AG08396 (cell line): ENCODE measurements at regions not wholly inside any gene's neighbourhood (a gene's known extent, or its start where the extent isn't known, plus 50 kb on each side); places are given as distances from the start of the nearest gene placed in this dataset.

Source experiments
- DNase-seq: peaks from one replicate; pipeline ENCODE4 v3.0.0; 2012; ENCODE audit warnings: low spot score, mixed read lengths

DNA sequence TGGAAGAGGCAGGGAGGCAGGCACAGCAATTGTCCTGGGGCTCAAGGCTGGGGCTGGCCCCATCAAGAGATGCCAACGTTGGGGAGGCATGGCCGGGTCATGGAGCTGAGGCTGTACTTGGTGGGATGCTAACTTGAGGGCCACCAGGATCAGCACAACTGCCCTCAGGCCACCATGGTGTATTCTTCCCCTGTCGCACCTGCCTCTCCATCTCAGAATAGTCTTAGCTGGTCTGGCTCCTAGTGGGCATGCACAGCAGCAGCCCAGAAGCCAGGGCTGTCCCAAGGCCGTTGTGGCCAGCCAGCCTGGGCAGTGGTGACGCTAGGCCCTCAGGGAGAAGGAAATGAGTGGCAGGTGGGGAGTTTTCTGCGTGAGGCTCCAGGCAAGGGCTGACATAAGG is 91.3 kb downstream of the DHCR7 start:
- no peak for DNase-seq

- DNase-seq, result no peak
Observed at GRCh38 chr11:71356280-71356876, 91.8 kb downstream of the DHCR7 start.

- DNase-seq, result no peak
Observed at GRCh38 chr11:71355281-71355680, 92.9 kb downstream of the DHCR7 start.

- DNase-seq, result no peak
Observed at GRCh38 chr11:71354394-71355105, 93.6 kb downstream of the DHCR7 start.

- DNase-seq, result no peak
Observed at GRCh38 chr11:71352748-71353147, 95.4 kb downstream of the DHCR7 start.

DNA sequence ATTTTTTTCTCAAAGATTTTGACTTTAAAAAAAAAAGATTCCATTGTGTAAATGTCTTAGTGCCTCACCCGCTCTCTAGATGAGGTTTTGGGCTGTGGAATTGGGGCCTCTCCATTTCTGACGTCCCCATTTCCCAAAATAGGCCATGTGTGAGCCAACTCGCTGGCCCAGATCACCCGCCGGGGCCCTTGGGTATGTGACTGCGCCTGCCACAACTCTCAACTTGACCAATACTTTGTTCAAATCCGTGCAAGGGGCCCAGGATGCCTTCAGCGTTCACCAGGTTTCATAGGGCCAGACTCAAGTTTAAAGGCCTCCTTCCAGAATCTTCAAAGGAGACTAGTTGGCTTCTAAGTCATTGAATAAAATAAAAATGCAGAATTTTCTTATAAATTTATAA is 96.0 kb downstream of the DHCR7 start:
- no peak for DNase-seq

DNA sequence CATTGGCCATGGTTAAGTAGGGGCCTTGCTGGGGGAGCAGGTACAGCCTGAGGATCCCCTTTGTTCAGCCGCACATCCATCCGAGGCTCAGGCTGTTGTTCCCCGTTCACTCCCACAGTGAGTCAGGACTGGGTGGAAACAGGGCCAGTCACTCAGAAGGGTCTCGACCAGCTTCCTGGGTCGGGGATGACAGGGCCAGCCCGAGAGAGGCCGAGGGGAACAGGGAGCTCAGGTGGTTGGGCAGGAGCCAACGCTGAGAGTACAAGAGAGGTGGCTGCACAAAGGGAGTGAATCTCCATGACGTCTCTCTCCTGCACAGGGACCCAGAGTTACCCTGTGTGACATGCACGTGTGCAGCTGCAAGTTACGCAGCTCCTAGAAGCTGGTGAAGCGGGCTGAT is 97.2 kb upstream of the SHANK2 start:
- no peak for DNase-seq

- no peak for DNase-seq
Observed at GRCh38 chr11:71343828-71344400, 91.5 kb upstream of the SHANK2 start.

DNA sequence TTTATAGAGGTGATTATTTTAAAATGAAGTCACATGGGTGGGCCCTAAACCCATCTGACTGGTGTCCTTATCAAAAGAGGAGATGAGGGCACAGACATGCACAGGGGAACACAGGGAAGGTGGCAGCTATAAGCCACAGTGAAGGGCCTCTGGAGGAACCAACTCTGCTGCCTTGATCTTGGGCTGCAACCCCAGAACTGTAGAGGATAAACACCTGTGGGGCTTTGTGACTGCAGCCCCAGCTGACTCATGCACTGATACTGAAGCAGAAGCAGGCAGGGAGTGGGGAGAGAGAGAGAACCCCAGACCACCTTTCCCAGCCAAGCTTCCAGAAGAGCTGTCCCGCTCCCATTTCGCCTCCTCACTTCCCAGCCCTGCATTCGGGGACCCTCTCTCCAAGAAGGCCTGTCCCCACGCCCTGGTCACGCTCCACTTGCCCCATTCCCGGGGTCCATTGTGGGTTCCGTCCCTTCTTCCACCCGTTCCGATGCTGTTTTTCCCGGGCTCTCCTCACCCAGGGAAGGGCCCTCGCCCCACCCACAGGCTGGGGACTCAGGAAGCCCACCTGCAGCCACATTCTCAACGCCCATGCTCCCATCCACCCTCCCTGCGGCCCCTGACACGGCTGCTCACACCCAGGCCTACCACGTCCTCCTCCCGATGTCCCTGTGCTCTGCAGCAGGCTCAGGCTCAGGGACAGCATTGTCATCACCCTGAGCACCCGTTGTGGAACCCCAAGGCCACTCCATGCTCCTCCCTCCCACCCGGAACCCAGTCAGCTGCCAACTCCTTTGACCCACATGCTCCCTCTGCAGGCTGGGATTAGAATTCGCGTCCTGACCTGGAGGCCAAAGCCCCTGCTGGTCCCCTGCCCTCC is 90.8 kb upstream of the SHANK2 start:
- DNase-seq, result peak; percentile 61

GRCh38 chr11:71342116-71342515 is 89.7 kb upstream of the SHANK2 start:
- peak; percentile 60 for DNase-seq

- DNase-seq, result no peak
Observed at GRCh38 chr11:71341596-71341995, 89.2 kb upstream of the SHANK2 start.

DNA sequence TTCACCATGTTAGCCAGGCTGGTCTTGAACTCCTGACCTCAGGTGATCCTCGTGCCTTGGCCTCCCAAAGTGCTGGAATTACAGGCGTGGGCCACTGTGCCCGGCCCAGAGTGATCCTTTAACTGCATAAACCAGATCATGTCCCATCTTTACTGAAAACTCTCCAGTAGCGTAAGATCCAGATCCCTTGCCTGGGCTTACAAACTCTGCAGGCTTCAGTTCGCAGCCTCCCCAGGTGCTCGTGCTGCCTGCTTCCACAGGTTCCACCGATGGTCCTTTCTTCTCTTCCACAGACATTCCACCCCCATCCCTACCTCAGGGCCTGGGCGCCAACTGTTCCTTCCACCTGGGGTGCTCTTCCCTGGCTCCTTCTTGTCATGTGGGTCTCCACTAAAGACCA is 88.8 kb upstream of the SHANK2 start:
- no peak for DNase-seq

DNA sequence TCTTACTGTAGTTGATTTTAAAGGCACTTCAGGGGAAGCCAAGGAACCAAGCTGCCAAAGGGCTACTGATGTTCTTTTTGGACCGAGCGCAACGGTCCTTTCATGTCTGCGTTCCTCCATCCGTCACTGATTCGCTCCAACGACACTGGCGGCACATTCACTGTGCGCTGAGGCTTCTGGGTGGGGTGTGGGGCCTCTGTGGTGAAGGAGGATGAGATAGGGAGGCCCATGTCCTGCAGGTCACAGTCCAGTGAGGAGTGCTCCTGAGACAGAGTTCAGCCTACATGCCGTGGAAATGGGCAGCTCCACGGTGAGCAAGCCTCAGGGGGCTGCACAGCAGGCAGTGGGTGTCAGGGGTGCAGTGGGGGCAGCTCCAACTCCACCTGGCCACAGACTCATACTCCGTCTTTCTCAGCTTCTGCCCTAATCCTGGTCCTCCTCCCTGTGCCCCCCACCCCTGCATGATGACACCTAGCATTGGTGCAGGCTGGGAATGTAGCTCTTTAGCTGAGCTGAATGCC is 87.8 kb upstream of the SHANK2 start:
- no peak for DNase-seq

DNA sequence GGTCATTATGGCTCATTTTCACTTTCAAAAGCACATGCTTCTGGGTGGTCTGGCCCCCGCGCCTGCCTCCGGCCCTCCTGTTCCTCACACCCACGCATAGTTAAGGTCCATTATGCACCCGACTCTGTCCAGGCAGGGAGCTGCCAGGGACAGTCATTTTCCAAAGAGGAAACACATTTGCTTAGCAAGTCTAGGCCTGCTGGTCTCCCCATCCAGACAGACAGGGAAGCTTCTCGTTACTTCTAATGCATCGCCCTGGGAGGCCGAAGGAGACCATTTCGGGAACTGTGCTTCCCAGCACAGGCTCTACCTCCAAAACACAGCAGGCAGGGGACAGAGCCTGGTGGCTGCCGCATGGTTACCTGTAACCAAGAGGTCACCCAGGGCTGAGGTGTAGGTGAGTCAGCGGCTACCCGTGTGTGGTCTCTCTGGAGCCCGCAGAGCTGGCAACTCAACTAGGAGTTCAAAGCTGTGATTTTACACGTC is 87.1 kb upstream of the SHANK2 start:
- no peak for DNase-seq

GRCh38 chr11:71338801-71339395 is 86.5 kb upstream of the SHANK2 start:
- DNase-seq, result peak; percentile 68

GRCh38 chr11:71336996-71337754 is 84.8 kb upstream of the SHANK2 start:
- DNase-seq, result no peak

GRCh38 chr11:71336176-71336995 is 84.0 kb upstream of the SHANK2 start:
- DNase-seq, result peak; percentile 28

DNA sequence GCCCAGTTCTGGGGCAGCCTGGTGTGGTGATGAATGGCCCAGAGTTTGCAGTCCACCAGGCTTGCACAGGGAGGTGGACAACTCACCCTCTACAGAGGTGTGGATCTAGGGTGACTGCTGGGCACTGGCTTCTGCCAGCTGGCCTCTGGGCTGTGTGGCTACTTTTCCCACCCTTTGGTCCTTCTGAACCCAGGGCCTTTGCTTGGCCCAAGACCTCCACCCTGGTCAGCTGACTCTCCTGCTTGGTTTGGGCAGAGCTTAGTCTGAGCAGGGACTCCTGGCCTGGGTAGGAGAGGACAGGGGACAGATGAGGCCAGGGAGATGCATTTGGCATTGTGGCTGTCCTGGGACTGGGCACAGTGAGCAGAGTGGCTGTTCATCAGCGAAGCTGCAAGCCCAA is 83.0 kb upstream of the SHANK2 start:
- DNase-seq, result no peak

GRCh38 chr11:71334191-71334590 is 81.8 kb upstream of the SHANK2 start:
- no peak for DNase-seq

DNA sequence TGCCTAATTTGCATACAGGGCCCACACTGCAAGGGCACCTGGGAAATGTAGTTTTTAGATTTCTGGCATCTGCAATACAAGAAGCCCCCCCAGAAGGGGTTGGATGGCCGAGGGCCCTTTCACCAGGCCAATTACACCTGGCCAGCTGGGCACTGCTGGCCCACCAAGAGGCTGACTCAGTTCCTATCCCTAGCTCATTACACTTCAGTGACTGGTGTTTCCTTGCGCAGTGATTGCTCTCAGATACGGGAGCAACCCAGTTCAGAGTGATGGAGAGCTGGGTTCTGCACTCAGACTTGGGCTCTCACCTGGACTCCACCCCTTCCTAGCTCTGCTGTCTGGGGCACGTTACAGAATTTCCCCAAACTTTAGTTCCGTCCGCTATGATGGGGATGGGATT is 81.1 kb upstream of the SHANK2 start:
- DNase-seq, result no peak
